ENCODE measurements at regions not wholly inside any gene's neighbourhood (a gene's known extent, or its start where the extent isn't known, plus 50 kb on each side); places are given as distances from the start of the nearest gene placed in this dataset.

- H3K4me1 ChIP-seq (ENCODE audit: control insufficient read depth, extremely low read depth, insufficient read depth, low read length): peaks cover 7% of the 10 kb centered on the region
- DNase-seq (ENCODE audit: low read depth, low spot score) (no peak), FAIRE-seq (no peak)
- H3K9ac ChIP-seq (ENCODE audit: control insufficient read depth, extremely low read depth, insufficient read depth, low read length): no peak overlapping the region
- no peaks in the 10 kb centered on the region for H3K9me1 ChIP-seq (ENCODE audit: control insufficient read depth, extremely low read depth, insufficient read depth, low read length)
- no peaks in the 10 kb centered on the region for H3K9me3 ChIP-seq (ENCODE audit: control insufficient read depth, low read depth, low read length)
- H3K27ac ChIP-seq (ENCODE audit: control insufficient read depth, insufficient read depth, low read length): no peak overlapping the region
- no peaks in the 10 kb centered on the region for H3K27me3 ChIP-seq (ENCODE audit: control insufficient read depth, extremely low read depth, insufficient read depth, low read length)
- TF ChIP-seq EZH2 (IDR thresholded peaks at IDR 0.05; ENCODE audit: low read length) (no peak), CTCF (optimal IDR thresholded peaks at IDR 0.05 in 1 of 3, IDR thresholded peaks at IDR 0.05 in 1 of 3, conservative IDR thresholded peaks at IDR 0.05 in 1 of 3; ENCODE audit: extremely low read depth in 1 of 3, insufficient read depth in 2 of 3, low read length in 3 of 3) (no peak)
- H3K4me3 ChIP-seq (ENCODE audit: control insufficient read depth in 2 of 3, extremely low read depth in 1 of 3, insufficient read depth in 2 of 3, low read depth in 1 of 3, low read length in 3 of 3): no peak overlapping the region
- H2AFZ ChIP-seq (ENCODE audit: control insufficient read depth, low read length): no peak overlapping the region
- no peaks in the 10 kb centered on the region for H3K36me3 ChIP-seq (ENCODE audit: control insufficient read depth in 2 of 2, extremely low read depth in 1 of 2, insufficient read depth in 2 of 2, low read length in 2 of 2)
- dilution Hi-C loops (cut with MboI; ENCODE audit: extremely low pct_ligation_motif_present, low sequenced_read_pairs): no loop called here
- no peaks in the 10 kb centered on the region for H3K79me2 ChIP-seq (ENCODE audit: control insufficient read depth, insufficient read depth, low read length)
- no peaks in the 10 kb centered on the region for H4K20me1 ChIP-seq (ENCODE audit: control insufficient read depth, extremely low read depth, insufficient read depth, low read length)
- H3K4me2 ChIP-seq (ENCODE audit: control insufficient read depth, extremely low read depth, insufficient read depth, low read depth, low read length): no peak overlapping the region
Observed at GRCh38 chr3:144431134-144431533, 459.5 kb downstream of the DIPK2A start.

- no peak for FAIRE-seq
- Histone ChIP-seq H3K4me2 (ENCODE audit: control insufficient read depth, extremely low read depth, insufficient read depth, low read depth, low read length) (no peak overlapping the region), H3K27me3 (ENCODE audit: control insufficient read depth, extremely low read depth, insufficient read depth, low read length) (no peaks in the 10 kb centered on the region), H3K36me3 (ENCODE audit: control insufficient read depth in 2 of 2, extremely low read depth in 1 of 2, insufficient read depth in 2 of 2, low read length in 2 of 2) (no peaks in the 10 kb centered on the region), H3K27ac (ENCODE audit: control insufficient read depth, insufficient read depth, low read length) (no peak overlapping the region), H3K9ac (ENCODE audit: control insufficient read depth, extremely low read depth, insufficient read depth, low read length) (no peak overlapping the region), H3K4me3 (ENCODE audit: control insufficient read depth in 2 of 3, extremely low read depth in 1 of 3, insufficient read depth in 2 of 3, low read depth in 1 of 3, low read length in 3 of 3) (no peak overlapping the region), H2AFZ (ENCODE audit: control insufficient read depth, low read length) (no peak overlapping the region), H3K4me1 (ENCODE audit: control insufficient read depth, extremely low read depth, insufficient read depth, low read length) (peaks cover 7% of the 10 kb centered on the region), H4K20me1 (ENCODE audit: control insufficient read depth, extremely low read depth, insufficient read depth, low read length) (no peaks in the 10 kb centered on the region), H3K9me1 (ENCODE audit: control insufficient read depth, extremely low read depth, insufficient read depth, low read length) (no peaks in the 10 kb centered on the region), H3K79me2 (ENCODE audit: control insufficient read depth, insufficient read depth, low read length) (no peaks in the 10 kb centered on the region), H3K9me3 (ENCODE audit: control insufficient read depth, low read depth, low read length) (no peaks in the 10 kb centered on the region)
- TF ChIP-seq CTCF (optimal IDR thresholded peaks at IDR 0.05 in 1 of 3, IDR thresholded peaks at IDR 0.05 in 1 of 3, conservative IDR thresholded peaks at IDR 0.05 in 1 of 3; ENCODE audit: extremely low read depth in 1 of 3, insufficient read depth in 2 of 3, low read length in 3 of 3) (no peak), EZH2 (IDR thresholded peaks at IDR 0.05; ENCODE audit: low read length) (no peak)
- dilution Hi-C loops (cut with MboI; ENCODE audit: extremely low pct_ligation_motif_present, low sequenced_read_pairs): no loop called here
- no peak for DNase-seq (ENCODE audit: low read depth, low spot score)
Observed at GRCh38 chr3:144433006-144433405, 461.4 kb downstream of the DIPK2A start.
